SK-MEL-5 (cell line): ENCODE measurements at regions not wholly inside any gene's neighbourhood (a gene's known extent, or its start where the extent isn't known, plus 50 kb on each side); places are given as distances from the start of the nearest gene placed in this dataset.

ENCODE experiments used
- DNase-seq: peaks from one replicate; pipeline ENCODE4 v3.0.0-alpha.2; 2016; ENCODE audit warnings: low read depth, low spot score
- in situ Hi-C: cut with HindIII; loops from 2 replicates; pipeline ENCODE4 v1.10.0; 2016; ENCODE audit warnings: low sequenced_read_pairs, high pct_unique_total_duplicates, low pct_unique_long_range_greater_than_20kb

- in situ Hi-C loops, result no loop called here
- no peak for DNase-seq
Measured at GRCh38 chr3:94179059-94179458, 116.2 kb downstream of the NSUN3 start.

GRCh38 chr3:94183551-94183950 lies 120.7 kb downstream of the NSUN3 start:
- in situ Hi-C loops, result no loop called here
- DNase-seq, result no peak

- DNase-seq, result no peak
- in situ Hi-C loops, result no loop called here
Measured at GRCh38 chr3:94184781-94185180, 121.9 kb downstream of the NSUN3 start.

- DNase-seq, result no peak
- in situ Hi-C loops, result no loop called here
Measured at GRCh38 chr3:94185753-94186152, 122.9 kb downstream of the NSUN3 start.

GRCh38 chr3:94187697-94188096 lies 124.8 kb downstream of the NSUN3 start:
- peak; percentile 65 for DNase-seq
- in situ Hi-C loops, result no loop called here

- no peak for DNase-seq
- in situ Hi-C loops, result no loop called here
Measured at GRCh38 chr3:94195381-94195780, 132.5 kb downstream of the NSUN3 start.

- DNase-seq, result no peak
- in situ Hi-C loops, result no loop called here
Measured at GRCh38 chr3:94206291-94206690, 143.4 kb downstream of the NSUN3 start.

GRCh38 chr3:94210256-94210655 lies 147.4 kb downstream of the NSUN3 start:
- no peak for DNase-seq
- in situ Hi-C loops, result no loop called here

- in situ Hi-C loops, result no loop called here
- DNase-seq, result no peak
Measured at GRCh38 chr3:94217406-94217805, 154.5 kb downstream of the NSUN3 start.

GRCh38 chr3:94220426-94220825 lies 157.6 kb downstream of the NSUN3 start:
- in situ Hi-C loops, result no loop called here
- DNase-seq, result no peak

- no peak for DNase-seq
- in situ Hi-C loops, result no loop called here
Measured at GRCh38 chr3:94221829-94222228, 159.0 kb downstream of the NSUN3 start.

- DNase-seq, result peak; percentile 18
- in situ Hi-C loops, result no loop called here
Measured at GRCh38 chr3:94225148-94225865, 162.4 kb downstream of the NSUN3 start.

- DNase-seq, result peak; percentile 74
- in situ Hi-C loops, result no loop called here
Measured at GRCh38 chr3:94226078-94226477, 163.2 kb downstream of the NSUN3 start.

- no peak for DNase-seq
- in situ Hi-C loops, result no loop called here
Measured at GRCh38 chr3:94232921-94233320, 170.1 kb downstream of the NSUN3 start.

GRCh38 chr3:94234177-94234788 lies 171.4 kb downstream of the NSUN3 start:
- in situ Hi-C loops, result no loop called here
- DNase-seq, result peak; percentile 78

- DNase-seq, result no peak
- in situ Hi-C loops, result no loop called here
Measured at GRCh38 chr3:94241986-94242385, 179.1 kb downstream of the NSUN3 start.

- in situ Hi-C loops, result no loop called here
- no peak for DNase-seq
Measured at GRCh38 chr3:94246171-94246570, 183.3 kb downstream of the NSUN3 start.

- in situ Hi-C loops, result no loop called here
- no peak for DNase-seq
Measured at GRCh38 chr3:94248042-94248441, 185.2 kb downstream of the NSUN3 start.

- in situ Hi-C loops, result no loop called here
- DNase-seq, result peak; percentile 78
Measured at GRCh38 chr3:94249491-94250079, 186.7 kb downstream of the NSUN3 start.
